ENCODE measurements at regions not wholly inside any gene's neighbourhood (a gene's known extent, or its start where the extent isn't known, plus 50 kb on each side); places are given as distances from the start of the nearest gene placed in this dataset.

GRCh38 chr17:79500745-79501618, 109.9 kb downstream of the RBFOX3 start:
- no peak for DNase-seq

- DNase-seq, result no peak
These were observed 112.0 kb downstream of the RBFOX3 start for GRCh38 chr17:79498854-79499253.

- DNase-seq, result no peak
These were observed 113.0 kb downstream of the RBFOX3 start for GRCh38 chr17:79497777-79498348.

GRCh38 chr17:79496422-79497005, 114.3 kb downstream of the RBFOX3 start:
- DNase-seq, result no peak

GRCh38 chr17:79495665-79496064, 115.2 kb downstream of the RBFOX3 start:
- DNase-seq, result no peak

- no peak for DNase-seq
These were observed 119.8 kb downstream of the RBFOX3 start for GRCh38 chr17:79491006-79491405.

- DNase-seq, result no peak
These were observed 120.3 kb downstream of the RBFOX3 start for GRCh38 chr17:79490530-79490929.

GRCh38 chr17:79487149-79487548, 123.7 kb downstream of the RBFOX3 start:
- DNase-seq, result no peak

- DNase-seq, result no peak
These were observed 124.9 kb downstream of the RBFOX3 start for GRCh38 chr17:79485991-79486390.

GRCh38 chr17:79485419-79485985, 125.3 kb downstream of the RBFOX3 start:
- no peak for DNase-seq

GRCh38 chr17:79484600-79485418, 126.0 kb downstream of the RBFOX3 start:
- DNase-seq, result no peak

- DNase-seq, result no peak
These were observed 127.0 kb downstream of the RBFOX3 start for GRCh38 chr17:79483842-79484241.

- no peak for DNase-seq
These were observed 127.9 kb downstream of the RBFOX3 start for GRCh38 chr17:79482727-79483521.

- DNase-seq, result no peak
These were observed 131.0 kb downstream of the RBFOX3 start for GRCh38 chr17:79479876-79480275.

- DNase-seq, result no peak
These were observed 132.0 kb downstream of the RBFOX3 start for GRCh38 chr17:79478841-79479240.

- DNase-seq, result no peak
These were observed 132.8 kb downstream of the RBFOX3 start for GRCh38 chr17:79478051-79478461.

- no peak for DNase-seq
These were observed 134.7 kb downstream of the RBFOX3 start for GRCh38 chr17:79476074-79476652.

GRCh38 chr17:79473876-79474440, 136.9 kb downstream of the RBFOX3 start:
- DNase-seq, result no peak

- DNase-seq, result no peak
These were observed 137.6 kb downstream of the RBFOX3 start for GRCh38 chr17:79473111-79473875.

GRCh38 chr17:79470754-79471153, 140.1 kb downstream of the RBFOX3 start:
- no peak for DNase-seq
